ENCODE measurements at regions not wholly inside any gene's neighbourhood (a gene's known extent, or its start where the extent isn't known, plus 50 kb on each side); places are given as distances from the start of the nearest gene placed in this dataset.

- no peaks in the 10 kb centered on the region for H3K9me3 ChIP-seq (ENCODE audit: low read length)
- no peaks in the 10 kb centered on the region for H4K20me1 ChIP-seq (ENCODE audit: insufficient read depth, low read length)
- no peaks in the 10 kb centered on the region for H3K36me3 ChIP-seq (ENCODE audit: insufficient read depth, low read length)
- H3K79me2 ChIP-seq (ENCODE audit: insufficient read depth, low read depth, low read length), result no peaks in the 10 kb centered on the region
- H3K9me2 ChIP-seq (ENCODE audit: insufficient read depth, low read length), result no peaks in the 10 kb centered on the region
- BruUV-seq (replicated peaks), result no TSS peak
- H3K4me3 ChIP-seq (ENCODE audit: low read depth, low read length, poor library complexity, severe bottlenecking), result no peak overlapping the region
- no peak for DNase-seq (ENCODE audit: low spot score)
- H3K4me2 ChIP-seq (ENCODE audit: low read length), result no peak overlapping the region
- ChIA-PET CTCF (ENCODE audit: unreplicated experiment) (no interaction called here), POLR2A (no interaction called here)
- no peaks in the 10 kb centered on the region for H3K4me1 ChIP-seq (ENCODE audit: insufficient read depth, low read length, poor library complexity, severe bottlenecking)
- intact Hi-C loops (cut with micrococcal nuclease; ENCODE audit: unreplicated experiment), result no loop called here
- no peak for TF ChIP-seq CTCF (conservative IDR thresholded peaks at IDR 0.05; ENCODE audit: low read length)
- no peak overlapping the region for H3K27ac ChIP-seq (ENCODE audit: low read depth, low read length, poor library complexity, severe bottlenecking)
- no peak overlapping the region for H2AFZ ChIP-seq (ENCODE audit: low read length)
Observed at GRCh38 chr5:166093312-166093711, 2198.1 kb upstream of the WWC1 start.

DNA sequence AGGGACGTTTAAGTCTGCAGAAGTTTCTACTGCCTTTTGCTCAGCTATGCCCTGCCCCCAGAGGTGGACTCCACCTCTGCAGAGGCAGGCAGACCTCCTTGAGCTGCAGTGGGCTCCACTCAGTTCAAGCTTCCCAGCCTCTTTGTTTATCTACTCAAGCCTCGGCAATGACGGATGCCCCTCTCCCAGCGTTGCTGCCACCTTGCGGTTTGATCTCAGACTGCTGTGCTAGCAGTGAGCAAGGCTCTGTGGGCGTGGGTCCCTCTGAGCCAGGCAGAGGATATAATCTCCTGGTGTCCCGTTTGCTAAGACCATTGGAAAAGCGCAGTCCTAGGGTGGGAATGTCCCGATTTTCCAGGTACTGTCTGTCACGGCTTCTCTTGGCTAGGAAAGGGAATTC lies 2188.5 kb upstream of the WWC1 start:
- H3K4me2 ChIP-seq (ENCODE audit: low read length), result no peak overlapping the region
- no peak overlapping the region for H2AFZ ChIP-seq (ENCODE audit: low read length)
- H3K79me2 ChIP-seq (ENCODE audit: insufficient read depth, low read depth, low read length), result no peaks in the 10 kb centered on the region
- H3K36me3 ChIP-seq (ENCODE audit: insufficient read depth, low read length), result no peaks in the 10 kb centered on the region
- intact Hi-C loops (cut with micrococcal nuclease; ENCODE audit: unreplicated experiment), result no loop called here
- ChIA-PET POLR2A (interaction anchor here (0.6 to 1.0 kb wide), 2 partner anchors 18 to 46 kb away, joined by 3 to 4 read pairs; no protein-coding TSS in a partner anchor), CTCF (ENCODE audit: unreplicated experiment) (no interaction called here)
- no peaks in the 10 kb centered on the region for H4K20me1 ChIP-seq (ENCODE audit: insufficient read depth, low read length)
- H3K27ac ChIP-seq (ENCODE audit: low read depth, low read length, poor library complexity, severe bottlenecking), result no peak overlapping the region
- no peaks in the 10 kb centered on the region for H3K4me1 ChIP-seq (ENCODE audit: insufficient read depth, low read length, poor library complexity, severe bottlenecking)
- TF ChIP-seq EZH2phosphoT487 (IDR thresholded peaks at IDR 0.05; ENCODE audit: borderline replicate concordance, low read depth, low read length) (no peak), CTCF (conservative IDR thresholded peaks at IDR 0.05; ENCODE audit: low read length) (no peak)
- DNase-seq (ENCODE audit: low spot score), result no peak
- BruUV-seq (replicated peaks), result no TSS peak
- H3K9me3 ChIP-seq (ENCODE audit: low read length), result no peaks in the 10 kb centered on the region
- H3K4me3 ChIP-seq (ENCODE audit: low read depth, low read length, poor library complexity, severe bottlenecking), result no peak overlapping the region
- H3K9me2 ChIP-seq (ENCODE audit: insufficient read depth, low read length), result no peaks in the 10 kb centered on the region

GRCh38 chr5:166111021-166111420 lies 2180.4 kb upstream of the WWC1 start:
- Histone ChIP-seq H3K9me2 (ENCODE audit: insufficient read depth, low read length) (no peaks in the 10 kb centered on the region), H2AFZ (ENCODE audit: low read length) (no peak overlapping the region), H3K27ac (ENCODE audit: low read depth, low read length, poor library complexity, severe bottlenecking) (no peak overlapping the region), H3K79me2 (ENCODE audit: insufficient read depth, low read depth, low read length) (no peaks in the 10 kb centered on the region), H3K9me3 (ENCODE audit: low read length) (no peaks in the 10 kb centered on the region), H3K4me3 (ENCODE audit: low read depth, low read length, poor library complexity, severe bottlenecking) (no peak overlapping the region), H4K20me1 (ENCODE audit: insufficient read depth, low read length) (no peaks in the 10 kb centered on the region), H3K4me2 (ENCODE audit: low read length) (no peak overlapping the region), H3K36me3 (ENCODE audit: insufficient read depth, low read length) (no peaks in the 10 kb centered on the region), H3K4me1 (ENCODE audit: insufficient read depth, low read length, poor library complexity, severe bottlenecking) (no peaks in the 10 kb centered on the region)
- DNase-seq (ENCODE audit: low spot score), result no peak
- no TSS peak for BruUV-seq (replicated peaks)
- TF ChIP-seq EZH2phosphoT487 (IDR thresholded peaks at IDR 0.05; ENCODE audit: borderline replicate concordance, low read depth, low read length), result no peak
- TF ChIP-seq CTCF (conservative IDR thresholded peaks at IDR 0.05; ENCODE audit: low read length), result no peak
- ChIA-PET POLR2A (interaction anchor here (0.6 kb wide), 1 partner anchor 1892 kb away, joined by 3 read pairs; no protein-coding TSS in a partner anchor), CTCF (ENCODE audit: unreplicated experiment) (no interaction called here)
- intact Hi-C loops (cut with micrococcal nuclease; ENCODE audit: unreplicated experiment), result no loop called here
